GM12878 (cell line): ENCODE measurements at regions not wholly inside any gene's neighbourhood (a gene's known extent, or its start where the extent isn't known, plus 50 kb on each side); places are given as distances from the start of the nearest gene placed in this dataset.

Source experiments
- ATAC-seq: fragments of 200-7000 bp; cut with Tn5 transposase; 3 replicates; pipeline ENCODE4 v1.9.1; 2020; ENCODE audit warnings: mild to moderate bottlenecking, moderate library complexity
- BruUV-seq: library from RNA; stranded (reverse); fragments of 400-500 nt; replicated peaks from 2 replicates; lab custom pipeline; 2021; lab: Mats Ljungman, UMichigan
- CTCF ChIA-PET: fragments of 300-600 bp; sonication (Branson Sonifier 250); formaldehyde crosslinking; extraction: SDS; loops from one replicate; lab custom pipeline; 2021; ENCODE audit warnings: inconsistent platforms; lab: Yijun Ruan, JAX
- POLR2A ChIA-PET: fragments of 350-600 bp; formaldehyde crosslinking; extraction: SDS; loops from one replicate; lab custom pipeline; 2021; ENCODE audit warnings: inconsistent platforms; lab: Charles Lee
- RAD21 ChIA-PET: fragments of 300-600 bp; sonication (Branson Sonifier 250); formaldehyde crosslinking; loops from one replicate; lab custom pipeline; 2023; ENCODE audit warnings: antibody characterized with exemption; ENCODE audit not compliant: unreplicated experiment; lab: Charles Lee
- SMC1A ChIA-PET: fragments of 300-600 bp; sonication (Branson Sonifier 250); formaldehyde crosslinking; loops from one replicate; lab custom pipeline; 2023; ENCODE audit not compliant: unreplicated experiment, uncharacterized antibody; lab: Charles Lee
- DNase-seq: peaks from one replicate; pipeline ENCODE4 v3.0.0-alpha.2; 2011; ENCODE audit warnings: low read depth, low spot score
- FAIRE-seq: peaks from 3 replicates; lab custom pipeline; 2011; peaks lifted over from hg19 to GRCh38; lab: Jason Lieb, UNC
- H2AFZ ChIP-seq: 2 replicates; pipeline ENCODE4 v1.6.0; 2011; ENCODE audit warnings: low read depth, low read length, control low read depth; ENCODE audit not compliant: control insufficient read depth
- H3K27ac ChIP-seq: 2 replicates; pipeline ENCODE4 v1.5.1; 2011; ENCODE audit warnings: control low read depth; ENCODE audit not compliant: control insufficient read depth, insufficient read depth
- H3K27me3 ChIP-seq, 2 experiments: replicated peaks in 1 of 2; 2 replicates each; pipeline versions ENCODE4 v1.6.0 to v1.6.1; 2011; ENCODE audit warnings: low read length in 1 of 2; ENCODE audit not compliant: control insufficient read depth in 2 of 2, insufficient read depth in 2 of 2
- H3K36me3 ChIP-seq, 2 experiments: 2 replicates each; pipeline ENCODE4 v1.5.1; 2011; ENCODE audit warnings: low read length in 1 of 2; ENCODE audit not compliant: control insufficient read depth in 2 of 2, insufficient read depth in 2 of 2
- H3K4me1 ChIP-seq: 2 replicates; pipeline ENCODE4 v1.6.1; 2011; ENCODE audit warnings: mild to moderate bottlenecking, low read length, moderate library complexity, mixed read lengths; ENCODE audit not compliant: control insufficient read depth, insufficient read depth
- H3K4me2 ChIP-seq: 2 replicates; pipeline ENCODE4 v1.6.0; 2011; ENCODE audit warnings: control low read depth; ENCODE audit not compliant: control insufficient read depth, insufficient read depth
- H3K4me3 ChIP-seq: fragments of 200-600 bp; sonication (generic); 2 replicates; pipeline ENCODE4 v1.5.1; 2016
- H3K79me2 ChIP-seq: 2 replicates; pipeline ENCODE4 v1.6.0; 2011; ENCODE audit warnings: low read length; ENCODE audit not compliant: control insufficient read depth, insufficient read depth
- H3K9ac ChIP-seq: 2 replicates; pipeline ENCODE4 v1.8.0; 2011; ENCODE audit warnings: low read length, control low read depth, mixed read lengths; ENCODE audit not compliant: control insufficient read depth, insufficient read depth
- H3K9me3 ChIP-seq: replicated peaks from 3 replicates; pipeline ENCODE4 v1.5.1; 2011; ENCODE audit warnings: mild to moderate bottlenecking, low read length; ENCODE audit not compliant: control insufficient read depth, insufficient read depth
- H4K20me1 ChIP-seq: 2 replicates; pipeline ENCODE4 v1.6.0; 2011; ENCODE audit not compliant: control insufficient read depth, insufficient read depth
- BCLAF1 ChIP-seq: fragments of 450-650 bp; IDR thresholded peaks from 2 replicates; pipeline ENCODE4 v1.6.1; 2017; ENCODE audit warnings: antibody characterized with exemption, mild to moderate bottlenecking, moderate library complexity
- BHLHE40 ChIP-seq, 2 experiments: fragments of 450-650 bp in 1 of 2; IDR thresholded peaks; 2 replicates each; pipeline ENCODE4 v1.6.1; 2011 to 2017; ENCODE audit warnings: low read depth in 2 of 2, borderline replicate concordance in 1 of 2, improper control_type of control experiment in 1 of 2, low read length in 1 of 2, mild to moderate bottlenecking in 1 of 2
- CREM ChIP-seq: IDR thresholded peaks from 2 replicates; pipeline ENCODE4 v1.6.1; 2014; ENCODE audit warnings: antibody characterized with exemption, low read depth
- DPF2 ChIP-seq: fragments of 450-650 bp; IDR thresholded peaks from 2 replicates; pipeline ENCODE4 v1.6.1; 2017; ENCODE audit warnings: mild to moderate bottlenecking
- EED ChIP-seq: sonication (generic); IDR thresholded peaks from 2 replicates; pipeline ENCODE4 v1.6.1; 2016; ENCODE audit warnings: antibody characterized with exemption, low read depth
- IRF3 ChIP-seq: fragments of 450-650 bp; IDR thresholded peaks from 2 replicates; pipeline ENCODE4 v1.6.1; 2014; ENCODE audit warnings: mild to moderate bottlenecking
- LARP7 ChIP-seq: fragments of 450-650 bp; IDR thresholded peaks from 2 replicates; pipeline ENCODE4 v1.6.1; 2017; ENCODE audit warnings: mild to moderate bottlenecking
- MTA2 ChIP-seq: fragments of 450-650 bp; IDR thresholded peaks from 2 replicates; pipeline ENCODE4 v1.6.1; 2016; ENCODE audit warnings: low read depth, mild to moderate bottlenecking, moderate library complexity
- MYB ChIP-seq: fragments of 150-350 bp; IDR thresholded peaks from 2 replicates; pipeline ENCODE4 v1.6.1; 2014; ENCODE audit warnings: mild to moderate bottlenecking, low read depth, low read length, borderline replicate concordance
- NFXL1 ChIP-seq: fragments of 450-650 bp; IDR thresholded peaks from 2 replicates; pipeline ENCODE4 v1.6.1; 2017; ENCODE audit warnings: antibody characterized with exemption, mild to moderate bottlenecking, borderline replicate concordance
- NKRF ChIP-seq: fragments of 450-650 bp; conservative IDR thresholded peaks from 2 replicates; pipeline ENCODE4 v1.6.1; 2017; ENCODE audit warnings: mild to moderate bottlenecking, moderate library complexity
- PAX8 ChIP-seq: fragments of 450-650 bp; IDR thresholded peaks from 2 replicates; pipeline ENCODE4 v1.6.1; 2017; ENCODE audit warnings: mild to moderate bottlenecking, moderate library complexity
- PML ChIP-seq: IDR thresholded peaks from 2 replicates; pipeline ENCODE4 v1.6.1; 2012; ENCODE audit warnings: low read length, inconsistent platforms
- POLR2AphosphoS5 ChIP-seq: IDR thresholded peaks from 2 replicates; pipeline ENCODE4 v1.6.1; 2011; ENCODE audit warnings: mild to moderate bottlenecking, low read length, inconsistent platforms
- RAD21 ChIP-seq: IDR thresholded peaks from 2 replicates; pipeline ENCODE4 v1.6.1; 2011; ENCODE audit warnings: mild to moderate bottlenecking, low read depth, low read length, moderate library complexity; ENCODE audit not compliant: insufficient read depth
- RFX5 ChIP-seq: IDR thresholded peaks from 2 replicates; pipeline ENCODE4 v1.6.1; 2011; ENCODE audit warnings: low read depth, low read length, improper control_type of control experiment
- ZNF274 ChIP-seq: IDR thresholded peaks from one replicate; pipeline ENCODE4 v1.8.0; 2011; ENCODE audit not compliant: insufficient read length, insufficient read depth
- WGBS: methylation state at CpG from one replicate; pipeline ENCODE4 v1.1.6; 2016; ENCODE audit warnings: low lambda C conversion rate; ENCODE audit not compliant: insufficient replicate concordance, insufficient coverage; ENCODE audit errors: missing lambda C conversion rate; 5-methylcytosine and 5-hydroxymethylcytosine counted together
- in situ Hi-C: fragments of 300-500 bp; cut with MboI; formaldehyde crosslinking; loops from 9 replicates; pipeline ENCODE4 v1.14.3; 2018; ENCODE audit warnings: mixed read lengths
- intact Hi-C: fragments of 100-400 bp; cut with micrococcal nuclease; formaldehyde crosslinking; loops from one replicate; pipeline ENCODE4 v1.14.2; 2022; ENCODE audit not compliant: unreplicated experiment

GRCh38 chr20:54405540-54405939 lies 69.9 kb upstream of the DOK5 start:
- no peak overlapping the region for H3K27ac ChIP-seq
- no TSS peak for BruUV-seq
- no peak overlapping the region for H3K4me3 ChIP-seq
- no peaks in the 10 kb centered on the region for H3K9me3 ChIP-seq
- H3K4me2 ChIP-seq, result no peak overlapping the region
- no peaks in the 10 kb centered on the region for H3K79me2 ChIP-seq
- RAD21 ChIA-PET, result no interaction called here
- H3K36me3 ChIP-seq, result no peaks in the 10 kb centered on the region
- H2AFZ ChIP-seq, result no peak overlapping the region
- SMC1A ChIA-PET, result no interaction called here
- no peaks in the 10 kb centered on the region for H3K4me1 ChIP-seq
- in situ Hi-C loops (no loop called here), intact Hi-C loops (no loop called here)
- no peak for DNase-seq
- FAIRE-seq, result no peak
- ATAC-seq, result no peak
- H3K9ac ChIP-seq, result no peak overlapping the region
- CTCF ChIA-PET, result no interaction called here
- H4K20me1 ChIP-seq, result no peaks in the 10 kb centered on the region
- TF ChIP-seq MYB (no peak), POLR2AphosphoS5 (no peak), BHLHE40 (IDR thresholded peaks at IDR 0.05; ENCODE audit: borderline replicate concordance in 1 of 2, low read depth in 2 of 2, low read length in 1 of 2) (no peak), RFX5 (no peak), DPF2 (no peak), NKRF (no peak), NFXL1 (no peak; the same call in 1 of the 2 replicates), PAX8 (no peak), CREM (no peak), EED (no peak), MTA2 (no peak), ZNF274 (no peak), BCLAF1 (no peak), PML (no peak), RAD21 (no peak), IRF3 (no peak), LARP7 (no peak)
- WGBS, result 64% methylated on average over 2 of the region's 2 CpGs
- POLR2A ChIA-PET, result no interaction called here
- no peaks in the 10 kb centered on the region for H3K27me3 ChIP-seq
